GM18519 (cell line): ENCODE measurements at regions not wholly inside any gene's neighbourhood (a gene's known extent, or its start where the extent isn't known, plus 50 kb on each side); places are given as distances from the start of the nearest gene placed in this dataset.

Experiments used
- ATAC-seq: cut with Tn5 transposase; IDR thresholded peaks from one replicate; pipeline ENCODE4 v1.9.1; 2021; ENCODE audit warnings: mild to moderate bottlenecking, moderate library complexity; ENCODE audit not compliant: unreplicated experiment, low FRiP score

DNA sequence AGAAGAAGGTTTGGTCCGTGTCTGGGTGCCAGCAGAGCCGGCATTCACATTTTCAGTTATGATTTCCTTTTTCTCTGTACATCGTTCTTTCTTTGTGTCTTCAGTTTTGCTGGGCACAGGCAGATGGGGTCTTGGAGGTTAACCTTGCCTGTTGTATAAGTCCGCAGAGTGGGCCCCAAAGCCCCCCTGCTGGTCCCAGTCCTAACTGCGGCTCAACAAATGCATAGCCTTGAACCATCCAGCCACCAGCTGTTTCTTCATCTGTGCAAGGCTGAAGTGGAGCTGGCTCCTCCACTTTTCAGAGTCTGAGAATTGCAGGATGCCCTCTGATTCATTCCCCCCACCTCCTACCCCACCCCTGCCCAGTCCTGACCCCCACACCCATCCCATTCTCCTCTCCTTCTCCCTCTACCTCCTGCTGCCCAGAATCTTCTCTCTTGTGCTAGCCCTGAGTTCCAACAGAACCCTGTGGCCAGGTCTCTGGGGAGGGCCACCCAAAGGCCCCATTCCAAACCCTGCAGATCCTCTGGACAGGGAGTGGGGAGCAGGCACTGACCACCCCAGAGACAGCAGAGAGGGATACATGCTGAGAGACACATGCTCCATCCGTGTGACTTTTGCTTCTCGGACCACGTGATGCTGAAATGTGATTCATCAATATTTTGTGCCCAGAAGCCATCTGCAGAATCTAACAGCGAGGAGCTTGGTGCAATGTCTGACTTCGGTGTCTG lies 386.5 kb upstream of the SULF2 start:
- ATAC-seq, result no peak

- no peak for ATAC-seq
Observed at GRCh38 chr20:48171071-48171470, 385.8 kb upstream of the SULF2 start.

DNA sequence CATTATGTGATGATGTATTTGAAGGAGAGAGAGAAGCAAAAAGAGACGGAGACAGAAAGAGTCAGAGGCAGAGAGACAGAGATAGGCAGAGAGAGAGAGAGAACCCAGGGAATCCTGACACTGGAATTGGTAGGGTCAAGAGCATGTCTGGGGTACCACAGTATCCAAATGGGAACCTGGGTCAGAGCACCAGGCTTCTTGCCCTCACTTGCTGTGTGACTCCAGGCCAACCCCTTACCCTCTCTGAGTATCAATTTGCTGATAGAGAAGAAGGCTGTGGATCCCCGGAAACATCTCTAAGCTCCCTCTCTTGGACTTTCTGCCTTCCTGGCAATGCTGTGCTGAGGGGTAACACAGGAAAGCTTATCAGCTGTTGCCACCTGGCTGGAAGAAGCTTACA lies 385.3 kb upstream of the SULF2 start:
- ATAC-seq, result no peak

DNA sequence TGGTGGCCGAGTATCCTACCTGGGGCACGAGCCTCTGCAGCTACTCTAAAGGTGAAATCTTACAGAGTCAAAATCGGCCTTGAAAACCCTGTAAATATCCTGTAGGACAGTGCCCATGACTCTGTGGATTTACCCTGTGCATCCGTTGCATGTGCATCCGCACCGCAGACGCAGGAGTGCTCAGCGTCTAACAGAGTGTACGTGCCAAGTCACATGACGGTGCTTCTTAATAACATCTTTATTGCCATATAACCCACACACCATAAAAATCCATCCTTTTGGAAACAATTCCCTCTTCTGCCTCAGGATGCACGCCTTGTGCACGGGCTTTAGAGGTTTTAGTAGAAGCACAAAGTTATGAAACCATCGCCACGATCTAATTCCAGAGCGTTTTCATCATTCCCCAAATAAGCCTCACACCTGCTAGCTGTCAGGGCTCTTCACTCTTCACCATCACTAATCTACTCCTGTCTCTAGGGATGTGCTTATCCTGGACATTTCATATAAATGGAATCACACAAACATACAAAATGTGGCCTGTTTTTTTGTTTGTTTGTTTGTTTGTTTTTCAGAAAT lies 384.5 kb upstream of the SULF2 start:
- no peak for ATAC-seq

- ATAC-seq, result no peak
Observed at GRCh38 chr20:48166082-48166835, 381.0 kb upstream of the SULF2 start.

DNA sequence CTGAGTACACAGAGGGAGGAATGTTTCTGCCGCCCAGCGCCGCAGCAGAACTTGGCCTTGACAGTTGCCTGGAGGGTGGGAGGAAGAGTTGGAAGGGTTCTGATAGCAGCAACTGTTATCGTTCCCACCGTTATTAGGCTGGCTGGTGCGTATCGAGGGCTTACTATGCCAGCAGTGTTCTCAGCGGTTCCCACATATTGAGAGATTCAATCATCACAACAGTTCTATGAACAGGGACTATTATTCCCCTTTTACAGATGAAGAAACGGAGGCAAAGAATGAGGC lies 380.1 kb upstream of the SULF2 start:
- ATAC-seq, result no peak

- ATAC-seq, result no peak
Observed at GRCh38 chr20:48164566-48165400, 379.5 kb upstream of the SULF2 start.

DNA sequence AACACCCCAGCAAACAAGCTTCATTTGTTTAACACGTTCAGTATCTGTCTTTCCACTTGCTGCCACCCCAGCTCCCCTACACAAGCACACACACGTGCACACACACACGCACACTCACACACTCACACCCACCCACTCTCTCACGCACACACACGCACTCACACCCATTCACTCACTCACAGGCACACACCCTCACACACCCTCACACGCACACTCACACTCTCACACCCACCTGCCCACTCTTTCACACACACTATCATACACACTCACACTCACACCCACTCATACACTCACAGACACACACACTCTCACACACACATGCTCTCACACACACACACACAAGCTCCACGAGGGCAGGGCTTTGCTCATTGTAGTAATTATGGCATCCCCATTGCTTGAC lies 378.8 kb upstream of the SULF2 start:
- ATAC-seq, result no peak

DNA sequence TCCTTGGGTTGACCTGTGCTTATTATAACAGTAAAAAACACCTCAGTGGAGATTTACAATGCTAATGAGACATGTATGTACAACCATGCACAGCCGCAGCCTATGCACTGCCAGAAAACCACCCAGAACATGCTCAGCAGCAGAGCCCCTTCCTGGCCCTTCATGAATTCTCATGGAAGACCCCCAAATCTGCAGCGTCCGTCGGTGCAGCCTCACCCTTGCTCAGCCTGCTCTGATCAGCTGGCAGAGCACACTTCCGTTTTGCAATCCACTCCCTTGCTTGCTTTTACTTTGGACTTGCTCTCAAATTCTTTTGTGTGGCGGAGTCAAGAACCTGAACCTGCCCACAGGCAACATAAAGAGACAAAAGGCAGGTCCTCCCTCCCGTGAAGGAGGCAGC lies 378.2 kb upstream of the SULF2 start:
- ATAC-seq, result no peak

GRCh38 chr20:48162621-48163020 lies 377.3 kb upstream of the SULF2 start:
- ATAC-seq, result no peak

DNA sequence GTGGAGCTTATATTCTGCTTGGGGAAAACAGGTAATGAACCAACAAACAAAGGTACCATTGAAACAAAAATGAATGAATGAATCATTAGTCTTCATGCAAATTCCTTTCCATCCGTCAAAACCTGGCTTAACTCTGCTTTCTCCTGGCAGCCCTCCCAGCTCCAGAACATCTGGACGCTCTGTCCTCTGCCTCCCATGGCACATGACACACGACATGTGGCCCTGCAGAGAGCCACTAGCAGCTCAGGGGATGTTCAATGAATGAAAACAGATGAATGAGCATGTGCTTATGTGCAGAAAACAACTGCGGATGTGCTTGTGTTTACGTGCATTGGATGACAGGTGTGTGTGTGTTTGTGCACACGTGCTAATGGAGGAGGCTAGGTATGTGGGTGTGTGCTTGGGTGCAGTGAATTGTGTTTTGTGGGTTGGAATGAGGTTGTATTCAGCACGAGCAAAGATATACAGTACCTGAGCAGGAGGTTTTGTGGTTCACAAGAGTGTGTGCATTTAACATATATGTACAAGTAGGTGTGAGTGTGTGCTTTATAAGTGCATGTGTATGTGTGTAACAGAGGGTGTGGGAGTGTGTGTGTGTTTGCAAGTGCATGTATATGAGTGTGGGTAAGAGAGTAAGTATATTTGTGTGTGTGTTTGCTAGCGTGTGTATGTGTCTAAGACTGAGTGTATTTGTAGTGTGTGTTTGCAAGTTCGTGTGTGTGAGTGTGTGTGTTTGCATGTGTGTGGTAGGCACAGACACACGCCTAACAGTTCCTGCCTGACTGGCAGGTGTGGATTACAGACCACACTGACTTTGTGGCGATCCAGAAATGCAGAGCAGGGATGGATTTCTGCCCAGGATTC lies 374.1 kb upstream of the SULF2 start:
- ATAC-seq, result no peak

- ATAC-seq, result no peak
Observed at GRCh38 chr20:48158014-48158413, 372.7 kb upstream of the SULF2 start.

DNA sequence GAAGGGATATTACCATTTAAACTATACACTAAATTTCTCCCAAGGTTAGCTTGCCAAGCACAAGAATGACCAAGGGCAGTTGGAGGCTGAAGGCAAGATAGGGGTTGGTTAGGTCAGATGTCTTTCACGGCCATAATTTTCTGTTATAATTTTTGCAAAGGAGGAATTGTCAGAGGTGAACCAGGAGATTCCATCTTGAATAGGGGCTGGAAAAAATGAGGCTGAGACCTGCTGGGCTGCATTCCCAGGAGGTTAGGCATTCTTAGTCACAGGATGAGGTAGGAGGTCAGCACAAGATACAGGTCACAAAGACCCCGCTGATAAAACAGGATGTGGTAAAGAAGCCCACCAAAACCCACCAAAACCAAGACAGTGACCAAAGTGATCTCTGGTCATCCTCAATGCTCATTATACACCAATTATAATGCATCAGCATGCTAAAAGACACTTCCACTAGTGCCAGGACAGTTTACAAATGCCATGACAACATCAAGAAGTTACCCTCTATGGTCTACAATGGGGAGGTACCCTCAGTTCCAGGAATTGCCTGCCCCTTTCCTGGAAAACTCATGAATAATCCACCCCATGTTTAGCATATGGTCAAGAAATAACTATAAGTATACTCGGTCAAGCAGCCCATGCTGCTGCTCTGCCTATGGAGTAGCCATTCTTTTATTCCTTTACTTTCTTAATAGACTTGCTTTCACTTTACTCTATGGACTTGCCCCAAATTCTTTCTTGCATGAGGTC lies 371.8 kb upstream of the SULF2 start:
- ATAC-seq, result no peak

DNA sequence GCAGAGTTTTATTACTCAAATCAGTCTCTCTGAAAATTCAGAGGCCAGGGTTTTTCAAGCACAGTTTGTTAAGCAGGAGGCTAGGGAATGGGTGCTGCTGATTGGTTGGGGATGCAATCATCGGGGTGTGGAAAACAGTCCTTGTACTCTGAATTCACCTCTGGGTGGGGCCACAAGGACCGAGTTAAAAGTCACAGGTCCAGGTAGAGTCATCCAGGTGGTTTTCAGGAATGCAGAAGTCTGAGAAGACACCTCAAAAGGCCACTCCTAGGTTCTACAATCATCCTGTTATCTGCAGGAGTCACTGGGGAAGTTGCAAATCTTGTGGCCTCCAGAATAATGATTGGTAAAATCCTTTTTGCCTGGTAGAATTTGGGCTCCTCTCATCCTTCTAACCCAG lies 371.2 kb upstream of the SULF2 start:
- ATAC-seq, result no peak

- no peak for ATAC-seq
Observed at GRCh38 chr20:48155268-48155667, 370.0 kb upstream of the SULF2 start.

DNA sequence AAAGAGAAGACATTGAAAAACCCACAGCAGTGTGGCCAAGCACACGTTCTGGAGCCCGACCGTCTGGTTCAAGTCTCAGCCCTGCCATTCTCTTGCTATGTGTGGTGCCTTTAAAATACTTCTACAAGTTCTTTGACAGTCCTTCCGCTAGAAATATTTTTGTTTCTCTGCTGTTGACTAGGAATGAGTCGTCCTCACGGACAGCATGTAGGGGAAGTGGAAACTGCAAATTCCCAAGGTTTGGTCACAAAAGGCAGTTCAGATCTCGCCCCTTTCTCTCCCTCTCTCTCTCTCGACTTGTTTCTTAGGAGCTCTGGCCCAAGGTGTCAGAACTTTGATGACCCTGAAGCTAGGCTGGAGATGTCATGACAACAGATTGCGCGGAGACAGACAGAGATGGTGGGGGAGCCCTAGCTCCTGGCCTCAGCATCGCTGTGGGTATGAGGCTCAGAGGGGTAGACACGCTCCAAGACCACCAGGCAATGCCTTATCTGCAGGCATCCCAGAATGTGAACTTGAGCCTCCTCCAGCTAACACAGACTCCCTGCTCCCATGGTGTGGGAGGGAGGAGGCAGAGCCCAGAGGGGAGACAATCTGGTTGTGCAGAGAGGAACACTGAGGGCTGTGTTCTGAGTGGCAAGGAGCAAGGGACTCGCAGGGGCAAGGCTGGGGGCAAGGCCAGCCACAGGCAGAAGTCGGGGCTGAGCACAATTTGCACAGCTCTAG lies 368.9 kb upstream of the SULF2 start:
- no peak for ATAC-seq

GRCh38 chr20:48153523-48153922 lies 368.2 kb upstream of the SULF2 start:
- no peak for ATAC-seq

DNA sequence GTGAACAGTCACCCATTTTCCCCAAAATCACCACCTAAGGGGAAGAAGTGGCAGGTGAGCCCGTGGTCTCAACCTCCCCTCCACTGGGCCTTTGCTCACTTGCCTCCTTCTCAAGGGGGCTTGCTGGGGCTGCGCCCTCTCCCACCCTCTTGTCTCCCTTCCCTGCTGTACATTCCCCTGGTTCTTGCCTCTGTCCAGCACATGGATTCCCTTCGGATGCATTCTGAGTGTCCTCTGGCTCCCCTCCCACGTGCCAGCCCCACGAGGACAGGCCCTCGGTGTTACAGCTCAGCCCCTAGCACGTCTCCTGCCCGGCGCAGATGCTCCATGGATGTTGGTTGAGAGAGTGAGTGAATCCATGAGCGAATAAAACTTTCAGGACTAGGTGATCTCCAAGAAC lies 367.8 kb upstream of the SULF2 start:
- ATAC-seq, result no peak

DNA sequence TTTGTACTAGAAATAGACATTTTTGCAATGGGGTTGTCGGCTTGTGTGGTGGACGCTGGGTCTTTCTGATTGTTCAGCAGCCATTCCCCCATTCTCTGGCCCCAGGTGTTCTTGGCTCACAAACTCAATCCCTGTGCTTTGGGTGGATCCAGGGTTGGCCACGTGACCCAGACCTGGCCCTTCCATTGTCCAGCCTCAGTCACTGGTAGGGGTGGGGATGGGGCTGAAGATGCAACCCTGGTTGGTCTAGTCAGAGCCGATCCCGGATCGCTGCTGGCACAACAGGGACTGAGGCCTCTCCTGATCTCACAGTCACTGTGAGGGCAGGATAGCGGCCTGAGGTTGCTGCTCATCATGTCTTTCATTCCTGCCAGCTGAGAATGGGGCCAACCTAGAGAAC lies 365.3 kb upstream of the SULF2 start:
- ATAC-seq, result no peak
